NB4 (cell line): ENCODE measurements at regions not wholly inside any gene's neighbourhood (a gene's known extent, or its start where the extent isn't known, plus 50 kb on each side); places are given as distances from the start of the nearest gene placed in this dataset.

ENCODE experiments used
- MYC ChIP-seq: IDR thresholded peaks from 2 replicates; pipeline ENCODE4 v1.6.1; 2011; ENCODE audit warnings: low read depth, low read length
- POLR2A ChIP-seq: IDR thresholded peaks from 2 replicates; pipeline ENCODE4 v1.6.1; 2011; ENCODE audit warnings: mild to moderate bottlenecking; ENCODE audit not compliant: insufficient read length; ENCODE audit errors: extremely low read depth
- TF ChIP-seq, protein P1 (sequence below): IDR thresholded peaks from one replicate; pipeline ENCODE4 v1.5.1; 2012; ENCODE audit warnings: low read depth, low read length
- TF ChIP-seq, protein P2 (sequence below): IDR thresholded peaks from 2 replicates; pipeline ENCODE4 v1.6.1; 2011; ENCODE audit warnings: low read depth, low read length

DNA sequence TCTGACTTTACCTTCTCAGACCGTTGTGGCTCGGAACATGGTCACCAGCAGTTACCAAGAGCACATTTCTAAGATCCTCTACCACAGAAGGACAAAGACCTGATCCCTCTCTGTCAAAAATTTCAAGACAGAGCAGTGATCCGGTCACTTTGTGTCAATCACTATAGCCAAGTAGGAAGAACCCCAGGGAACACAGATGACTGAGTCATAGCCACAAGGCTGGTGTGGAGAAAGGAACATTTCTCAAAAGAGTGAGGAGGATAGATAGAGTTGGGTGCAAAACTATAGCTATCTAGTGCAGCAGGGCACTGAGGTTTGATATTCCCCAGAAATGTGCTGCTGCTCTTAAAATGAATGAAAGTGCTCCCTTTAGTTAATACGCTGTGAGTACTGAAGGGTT lies 130.7 kb upstream of the SMIM23 start:
- TF ChIP-seq, protein P1, sequence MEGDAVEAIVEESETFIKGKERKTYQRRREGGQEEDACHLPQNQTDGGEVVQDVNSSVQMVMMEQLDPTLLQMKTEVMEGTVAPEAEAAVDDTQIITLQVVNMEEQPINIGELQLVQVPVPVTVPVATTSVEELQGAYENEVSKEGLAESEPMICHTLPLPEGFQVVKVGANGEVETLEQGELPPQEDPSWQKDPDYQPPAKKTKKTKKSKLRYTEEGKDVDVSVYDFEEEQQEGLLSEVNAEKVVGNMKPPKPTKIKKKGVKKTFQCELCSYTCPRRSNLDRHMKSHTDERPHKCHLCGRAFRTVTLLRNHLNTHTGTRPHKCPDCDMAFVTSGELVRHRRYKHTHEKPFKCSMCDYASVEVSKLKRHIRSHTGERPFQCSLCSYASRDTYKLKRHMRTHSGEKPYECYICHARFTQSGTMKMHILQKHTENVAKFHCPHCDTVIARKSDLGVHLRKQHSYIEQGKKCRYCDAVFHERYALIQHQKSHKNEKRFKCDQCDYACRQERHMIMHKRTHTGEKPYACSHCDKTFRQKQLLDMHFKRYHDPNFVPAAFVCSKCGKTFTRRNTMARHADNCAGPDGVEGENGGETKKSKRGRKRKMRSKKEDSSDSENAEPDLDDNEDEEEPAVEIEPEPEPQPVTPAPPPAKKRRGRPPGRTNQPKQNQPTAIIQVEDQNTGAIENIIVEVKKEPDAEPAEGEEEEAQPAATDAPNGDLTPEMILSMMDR: no peak
- TF ChIP-seq POLR2A (no peak), MYC (no peak)
- TF ChIP-seq, protein P2, sequence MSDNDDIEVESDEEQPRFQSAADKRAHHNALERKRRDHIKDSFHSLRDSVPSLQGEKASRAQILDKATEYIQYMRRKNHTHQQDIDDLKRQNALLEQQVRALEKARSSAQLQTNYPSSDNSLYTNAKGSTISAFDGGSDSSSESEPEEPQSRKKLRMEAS: no peak
